H1 (cell line): ENCODE measurements at regions not wholly inside any gene's neighbourhood (a gene's known extent, or its start where the extent isn't known, plus 50 kb on each side); places are given as distances from the start of the nearest gene placed in this dataset.

Source experiments
- CTCF ChIA-PET: fragments of 300-600 bp; sonication (Branson Sonifier 250); formaldehyde crosslinking; loops from one replicate; lab custom pipeline; 2021; ENCODE audit not compliant: partially characterized antibody; lab: Charles Lee
- POLR2A ChIA-PET: fragments of 300-600 bp; sonication (Branson Sonifier 250); formaldehyde crosslinking; loops from one replicate; lab custom pipeline; 2021; ENCODE audit warnings: inconsistent platforms; ENCODE audit not compliant: partially characterized antibody; lab: Charles Lee
- DNase-seq, 2 experiments: peaks; one replicate each; pipeline versions ENCODE4 v3.0.0 to v3.0.0-alpha.2; 2010 to 2022; ENCODE audit warnings: low spot score in 2 of 2, low read depth in 1 of 2, mixed read lengths in 1 of 2
- FAIRE-seq: peaks from 2 replicates; lab custom pipeline; 2011; peaks lifted over from hg19 to GRCh38; lab: Jason Lieb, UNC
- H2AFZ ChIP-seq: 2 replicates; pipeline ENCODE4 v1.8.1; 2012; ENCODE audit warnings: low read length, inconsistent platforms
- H2AK5ac ChIP-seq: 2 replicates; pipeline ENCODE4 v1.6.1; 2013; ENCODE audit warnings: low read depth, low read length
- H2BK120ac ChIP-seq: replicated peaks from 2 replicates; pipeline ENCODE3; 2013; ENCODE audit warnings: low read depth, low read length, inconsistent platforms
- H2BK12ac ChIP-seq: 2 replicates; pipeline ENCODE4 v1.6.1; 2013; ENCODE audit warnings: low read depth, low read length
- H2BK15ac ChIP-seq: 2 replicates; pipeline ENCODE4 v1.6.1; 2013; ENCODE audit warnings: low read length
- H2BK20ac ChIP-seq: 2 replicates; pipeline ENCODE4 v1.6.1; 2013; ENCODE audit warnings: low read length
- H2BK5ac ChIP-seq: 2 replicates; pipeline ENCODE4 v1.6.1; 2013; ENCODE audit warnings: low read depth, low read length
- H3K14ac ChIP-seq: 2 replicates; pipeline ENCODE4 v1.6.1; 2013; ENCODE audit warnings: inconsistent platforms; ENCODE audit not compliant: insufficient read length
- H3K18ac ChIP-seq: 2 replicates; pipeline ENCODE4 v1.6.1; 2013; ENCODE audit warnings: low read length; ENCODE audit errors: extremely low read depth
- H3K23ac ChIP-seq: 2 replicates; pipeline ENCODE4 v1.6.1; 2013; ENCODE audit warnings: inconsistent platforms; ENCODE audit not compliant: insufficient read length
- H3K23me2 ChIP-seq: 2 replicates; pipeline ENCODE4 v1.6.1; 2013; ENCODE audit warnings: low read depth, low read length
- H3K27ac ChIP-seq: 2 replicates; pipeline ENCODE4 v1.6.1; 2011; ENCODE audit warnings: low read depth, low read length, inconsistent platforms
- H3K27me3 ChIP-seq, 4 experiments: replicated peaks in 1 of 4; 1 replicate in 1 of 4; 2 replicates in 3 of 4; pipeline versions ENCODE4 v1.6.1 to v1.8.1; 2011 to 2013; ENCODE audit warnings: low read length in 3 of 4, mild to moderate bottlenecking in 3 of 4, inconsistent platforms in 2 of 4, mixed read lengths in 2 of 4, moderate library complexity in 1 of 4; ENCODE audit not compliant: control insufficient read depth in 3 of 4, insufficient read depth in 3 of 4; ENCODE audit errors: extremely low read depth in 1 of 4
- H3K36me3 ChIP-seq, 4 experiments: 2 replicates each; pipeline versions ENCODE4 v1.6.1 to v1.8.1; 2011 to 2013; ENCODE audit warnings: mild to moderate bottlenecking in 4 of 4, low read length in 3 of 4, moderate library complexity in 2 of 4, control low read depth in 1 of 4, inconsistent platforms in 1 of 4; ENCODE audit not compliant: insufficient read depth in 4 of 4, control insufficient read depth in 2 of 4
- H3K4ac ChIP-seq: replicated peaks from 2 replicates; pipeline ENCODE3; 2013; ENCODE audit warnings: low read length, low read depth, mixed read lengths, inconsistent platforms; ENCODE audit not compliant: insufficient read length
- H3K4me1 ChIP-seq, 4 experiments: replicated peaks in 1 of 4; 1 replicate in 1 of 4; 2 replicates in 3 of 4; pipeline versions ENCODE4 v1.6.1 to v1.8.1; 2011 to 2013; ENCODE audit warnings: low read length in 3 of 4, inconsistent platforms in 2 of 4, mixed read lengths in 1 of 4; ENCODE audit not compliant: insufficient read depth in 4 of 4, control insufficient read depth in 3 of 4
- H3K4me2 ChIP-seq, 2 experiments: 2 replicates each; pipeline versions ENCODE4 v1.6.1 to v1.8.1; 2011 to 2013; ENCODE audit warnings: low read depth in 2 of 2, low read length in 2 of 2, control low read depth in 1 of 2, inconsistent platforms in 1 of 2, mild to moderate bottlenecking in 1 of 2; ENCODE audit not compliant: insufficient read depth in 1 of 2
- H3K4me3 ChIP-seq, 4 experiments: fragments of 200-600, 300-600 bp in 1 of 4; sonication (generic), shearing (Covaris generic), sonication (Bioruptor Twin) in 1 of 4; 2 replicates each; pipeline versions ENCODE4 v1.5.1 to v1.8.1; 2011 to 2016; ENCODE audit warnings: low read length in 4 of 4, low read depth in 3 of 4, control low read depth in 2 of 4, inconsistent platforms in 2 of 4, mild to moderate bottlenecking in 2 of 4, mixed read lengths in 1 of 4, moderate library complexity in 1 of 4; ENCODE audit not compliant: insufficient read depth in 2 of 4; ENCODE audit errors: extremely low read depth in 1 of 4
- H3K56ac ChIP-seq: replicated peaks from 2 replicates; pipeline ENCODE3; 2013; ENCODE audit warnings: low read depth, mild to moderate bottlenecking, mixed read lengths, low read length, inconsistent platforms; ENCODE audit not compliant: insufficient read length
- H3K79me1 ChIP-seq: 2 replicates; pipeline ENCODE4 v1.6.1; 2013; ENCODE audit warnings: low read depth, low read length, control low read depth
- H3K79me2 ChIP-seq, 2 experiments: 2 replicates each; pipeline versions ENCODE4 v1.6.1 to v1.8.1; 2012 to 2013; ENCODE audit warnings: low read length in 2 of 2, mild to moderate bottlenecking in 2 of 2, inconsistent platforms in 1 of 2; ENCODE audit not compliant: insufficient read depth in 2 of 2, control insufficient read depth in 1 of 2
- H3K9ac ChIP-seq, 4 experiments: replicated peaks in 1 of 4; 1 replicate in 1 of 4; 2 replicates in 3 of 4; pipeline versions ENCODE4 v1.6.1 to v1.8.1; 2011 to 2013; ENCODE audit warnings: low read depth in 3 of 4, low read length in 3 of 4, control low read depth in 2 of 4, mild to moderate bottlenecking in 2 of 4, moderate library complexity in 2 of 4, inconsistent platforms in 1 of 4; ENCODE audit errors: extremely low read depth in 1 of 4
- H3K9me3 ChIP-seq, 2 experiments: 2 replicates each; pipeline versions ENCODE4 v1.6.1 to v1.8.1; 2012 to 2013; ENCODE audit warnings: mild to moderate bottlenecking in 2 of 2, moderate library complexity in 2 of 2, control low read depth in 1 of 2, inconsistent platforms in 1 of 2, low read depth in 1 of 2, low read length in 1 of 2, mixed read lengths in 1 of 2; ENCODE audit not compliant: insufficient read depth in 2 of 2
- H4K20me1 ChIP-seq, 2 experiments: replicated peaks in 1 of 2; 2 replicates each; pipeline versions ENCODE3 to v1.8.1; 2011 to 2013; ENCODE audit warnings: inconsistent platforms in 2 of 2, low read length in 2 of 2, mild to moderate bottlenecking in 1 of 2; ENCODE audit not compliant: insufficient read depth in 2 of 2, control insufficient read depth in 1 of 2
- H4K5ac ChIP-seq: 2 replicates; pipeline ENCODE4 v1.6.1; 2013; ENCODE audit warnings: low read length, low read depth, mixed read lengths, inconsistent platforms; ENCODE audit not compliant: insufficient read length
- H4K8ac ChIP-seq: 2 replicates; pipeline ENCODE4 v1.8.0; 2013; ENCODE audit warnings: mild to moderate bottlenecking, moderate library complexity, low read length, inconsistent platforms; ENCODE audit not compliant: insufficient read depth; ENCODE audit errors: extremely low read depth
- H4K91ac ChIP-seq: replicated peaks from 2 replicates; pipeline ENCODE3; 2013; ENCODE audit warnings: low read length, mixed read lengths, inconsistent platforms; ENCODE audit not compliant: insufficient read length
- ASH2L ChIP-seq: fragments of 200-600, 300-600 bp; sonication (generic); IDR thresholded peaks from one replicate; pipeline ENCODE4 v1.7.1; 2017; ENCODE audit warnings: low read length
- CHD1 ChIP-seq: IDR thresholded peaks from 2 replicates; pipeline ENCODE4 v1.6.1; 2012; ENCODE audit warnings: low read depth, low read length, improper control_type of control experiment
- CTCF ChIP-seq, 3 experiments: IDR thresholded peaks; 1 replicate in 2 of 3; 2 replicates in 1 of 3; pipeline versions ENCODE4 v1.5.1 to v1.6.1; 2011; ENCODE audit warnings: low read length in 3 of 3, mild to moderate bottlenecking in 3 of 3, inconsistent platforms in 2 of 3, low read depth in 1 of 3, moderate library complexity in 1 of 3; ENCODE audit not compliant: insufficient read depth in 1 of 3; ENCODE audit errors: control extremely low read depth in 1 of 3
- MAX ChIP-seq: IDR thresholded peaks from 2 replicates; pipeline ENCODE4 v1.6.1; 2012; ENCODE audit warnings: inconsistent platforms
- SAP30 ChIP-seq: fragments of 300-600 bp; sonication (generic); IDR thresholded peaks from 2 replicates; pipeline ENCODE4 v1.7.1; 2012; ENCODE audit warnings: low read length, moderate library complexity, mild to moderate bottlenecking, inconsistent platforms; ENCODE audit not compliant: insufficient read depth, insufficient replicate concordance
- TAF7 ChIP-seq: optimal IDR thresholded peaks from 2 replicates; pipeline ENCODE3; 2011; ENCODE audit warnings: low read depth, mild to moderate bottlenecking, inconsistent platforms, low read length, moderate library complexity, borderline replicate concordance
- WGBS, 2 experiments: shearing (Covaris generic) in 1 of 2; methylation state at CpG; one replicate each; pipeline versions ENCODE4 v1.1.6 to v1.1.7; 2013 to 2015; ENCODE audit warnings: low lambda C conversion rate in 2 of 2, mixed read lengths in 2 of 2, inconsistent platforms in 1 of 2, low coverage in 1 of 2, missing lambda C conversion rate in 1 of 2; ENCODE audit not compliant: insufficient replicate concordance in 2 of 2, insufficient coverage in 1 of 2, insufficient read length in 1 of 2; ENCODE audit errors: extremely low coverage in 1 of 2, missing lambda C conversion rate in 1 of 2; 5-methylcytosine and 5-hydroxymethylcytosine counted together

GRCh38 chr2:45209875-45210274, 200.6 kb upstream of the SIX2 start:
- Histone ChIP-seq H3K14ac (no peak overlapping the region), H3K4me1 (no peaks in the 10 kb centered on the region), H3K27me3 (no peaks in the 10 kb centered on the region), H3K4ac (no peak overlapping the region), H3K79me1 (no peaks in the 10 kb centered on the region), H3K56ac (no peak overlapping the region), H2BK15ac (no peak overlapping the region), H3K9ac (no peak overlapping the region), H3K23me2 (no peaks in the 10 kb centered on the region; the same call in 1 of the 2 replicates), H2BK5ac (no peak overlapping the region), H3K9me3 (no peaks in the 10 kb centered on the region), H4K8ac (no peak overlapping the region), H2AFZ (no peak overlapping the region), H3K23ac (no peak overlapping the region), H2BK20ac (no peak overlapping the region), H2AK5ac (no peak overlapping the region), H3K18ac (no peak overlapping the region), H3K27ac (no peak overlapping the region), H4K20me1 (no peaks in the 10 kb centered on the region), H4K5ac (no peak overlapping the region), H2BK12ac (no peak overlapping the region), H4K91ac (no peak overlapping the region), H3K4me2 (no peak overlapping the region), H3K79me2 (no peaks in the 10 kb centered on the region), H3K36me3 (no peaks in the 10 kb centered on the region), H2BK120ac (no peak overlapping the region), H3K4me3 (no peak overlapping the region)
- DNase-seq (no peak), FAIRE-seq (no peak)
- no peak for TF ChIP-seq MAX
- no peak for TF ChIP-seq ASH2L
- no peak for TF ChIP-seq CTCF (IDR thresholded peaks at IDR 0.05; ENCODE audit: control extremely low read depth in 1 of 3, insufficient read depth in 1 of 3, low read depth in 1 of 3, low read length in 3 of 3)
- no peak for TF ChIP-seq CHD1
- no peak for TF ChIP-seq SAP30
- TF ChIP-seq TAF7 = no peak
- 93% methylated on average over 1 of the region's 1 CpG; no CpG with 5 or more reads in 1 of the 2 experiments for WGBS, 2 experiments
- POLR2A ChIA-PET = no interaction called here
- CTCF ChIA-PET = no interaction called here
